NCI-H1436 (cell line): ENCODE measurements at regions not wholly inside any gene's neighbourhood (a gene's known extent, or its start where the extent isn't known, plus 50 kb on each side); places are given as distances from the start of the nearest gene placed in this dataset.

ENCODE experiments used
- DNase-seq: peaks from one replicate; lab custom pipeline; 2025; lab: John Stamatoyannopoulos, UW

GRCh38 chr6:8589941-8590729, 154.8 kb upstream of the SLC35B3 start:
- DNase-seq = peak; percentile 30

GRCh38 chr6:8588176-8588575, 152.8 kb upstream of the SLC35B3 start:
- DNase-seq = no peak

GRCh38 chr6:8583291-8583690, 147.9 kb upstream of the SLC35B3 start:
- DNase-seq = no peak

DNA sequence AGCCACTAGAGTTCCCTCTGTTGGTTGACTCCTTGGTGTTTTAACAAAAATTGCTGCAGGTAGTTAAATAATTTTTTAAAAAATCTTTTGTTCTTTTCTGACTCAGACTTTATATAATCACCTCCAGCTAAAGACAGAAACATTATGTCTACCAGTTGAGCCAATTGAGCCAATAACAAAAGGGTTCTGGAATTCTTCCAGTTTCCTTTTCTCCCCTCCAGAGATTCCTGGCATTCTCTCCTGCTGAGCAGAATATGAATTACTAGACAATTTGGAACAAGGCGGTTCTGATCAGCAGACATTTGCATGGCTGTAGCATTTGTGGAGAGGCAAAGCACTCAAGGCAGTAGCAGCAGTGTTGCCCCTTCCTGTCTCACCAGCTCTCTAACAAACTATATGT, 144.0 kb upstream of the SLC35B3 start:
- DNase-seq = no peak

DNA sequence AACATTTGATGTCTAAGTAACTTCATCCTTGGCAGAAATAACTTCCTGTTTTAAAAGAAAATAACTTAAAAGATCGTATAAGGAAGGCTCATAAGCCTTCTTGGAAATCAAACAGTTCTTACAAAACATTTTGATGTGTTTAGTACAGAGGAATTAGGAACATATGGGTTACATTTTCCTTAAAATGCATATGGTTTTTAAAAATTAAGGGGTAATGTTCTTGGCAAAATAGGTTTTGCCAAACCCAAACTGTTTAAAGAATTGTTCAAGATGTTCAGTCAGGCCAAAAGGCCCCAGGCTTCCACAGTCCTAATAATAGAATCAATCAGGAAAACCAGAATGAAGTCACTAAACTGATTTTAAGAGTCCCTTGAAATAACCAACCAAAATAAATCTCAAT, 142.7 kb upstream of the SLC35B3 start:
- DNase-seq = no peak

DNA sequence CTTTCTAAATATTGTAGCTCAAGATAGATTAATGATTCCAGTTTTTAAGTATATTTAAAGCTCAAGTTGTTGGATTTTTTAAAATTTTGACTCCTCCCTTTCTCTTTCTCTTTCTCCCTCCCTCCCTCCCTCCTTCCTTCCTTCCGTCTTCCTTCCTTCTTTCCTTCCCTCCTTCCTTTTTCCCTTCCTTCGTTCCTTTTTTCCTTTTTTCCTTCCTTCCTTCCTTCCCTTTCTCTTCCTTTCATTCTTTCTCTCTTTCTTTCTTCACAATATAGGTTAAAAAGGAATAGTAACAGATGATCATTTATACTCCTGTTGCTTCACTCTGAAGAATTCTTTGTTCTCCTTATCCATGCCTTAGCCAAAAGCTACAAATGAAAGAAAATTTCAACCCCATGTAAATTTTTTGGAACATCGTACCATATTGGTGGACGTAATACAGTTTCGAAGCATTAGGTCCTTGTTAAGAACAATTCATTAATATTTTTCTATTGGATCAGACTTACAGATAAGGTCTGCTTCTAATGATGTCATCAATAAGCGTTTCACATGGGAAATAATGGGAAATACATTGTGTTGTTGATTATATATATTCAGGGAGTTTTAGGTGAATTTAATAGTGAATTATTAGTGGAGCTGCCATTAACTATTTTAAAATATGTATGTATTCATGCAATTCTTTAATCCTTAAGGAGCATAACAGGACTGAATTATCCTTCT, 139.6 kb upstream of the SLC35B3 start:
- DNase-seq = no peak

- no peak for DNase-seq
These were observed 139.0 kb upstream of the SLC35B3 start for GRCh38 chr6:8574311-8574710.

- DNase-seq = no peak
These were observed 135.0 kb upstream of the SLC35B3 start for GRCh38 chr6:8570256-8570920.

- no peak for DNase-seq
These were observed 126.8 kb upstream of the SLC35B3 start for GRCh38 chr6:8562125-8562524.

DNA sequence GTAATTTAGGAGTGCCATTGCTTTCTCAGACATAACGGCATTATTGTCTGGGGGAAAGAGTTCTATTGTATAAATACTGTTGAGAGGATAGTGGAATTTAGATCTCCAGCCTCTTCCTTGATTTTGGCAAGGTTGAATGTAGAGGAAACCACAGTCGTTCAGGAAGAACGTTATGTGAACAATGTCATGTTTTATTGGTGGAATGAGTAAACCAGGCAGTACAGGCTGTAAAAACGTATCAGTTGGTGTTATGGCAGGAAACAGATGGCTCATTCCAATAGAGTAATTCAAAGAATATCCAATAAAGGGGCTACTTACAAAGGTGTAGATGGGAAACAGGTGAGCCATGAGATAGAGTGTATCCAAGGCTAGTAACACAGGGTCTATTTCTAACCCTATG, 123.6 kb upstream of the SLC35B3 start:
- no peak for DNase-seq

- DNase-seq = no peak
These were observed 121.8 kb upstream of the SLC35B3 start for GRCh38 chr6:8557014-8557748.

- no peak for DNase-seq
These were observed 121.1 kb upstream of the SLC35B3 start for GRCh38 chr6:8556370-8557013.

- no peak for DNase-seq
These were observed 116.6 kb upstream of the SLC35B3 start for GRCh38 chr6:8551993-8552392.

- no peak for DNase-seq
These were observed 116.0 kb upstream of the SLC35B3 start for GRCh38 chr6:8551386-8551785.

DNA sequence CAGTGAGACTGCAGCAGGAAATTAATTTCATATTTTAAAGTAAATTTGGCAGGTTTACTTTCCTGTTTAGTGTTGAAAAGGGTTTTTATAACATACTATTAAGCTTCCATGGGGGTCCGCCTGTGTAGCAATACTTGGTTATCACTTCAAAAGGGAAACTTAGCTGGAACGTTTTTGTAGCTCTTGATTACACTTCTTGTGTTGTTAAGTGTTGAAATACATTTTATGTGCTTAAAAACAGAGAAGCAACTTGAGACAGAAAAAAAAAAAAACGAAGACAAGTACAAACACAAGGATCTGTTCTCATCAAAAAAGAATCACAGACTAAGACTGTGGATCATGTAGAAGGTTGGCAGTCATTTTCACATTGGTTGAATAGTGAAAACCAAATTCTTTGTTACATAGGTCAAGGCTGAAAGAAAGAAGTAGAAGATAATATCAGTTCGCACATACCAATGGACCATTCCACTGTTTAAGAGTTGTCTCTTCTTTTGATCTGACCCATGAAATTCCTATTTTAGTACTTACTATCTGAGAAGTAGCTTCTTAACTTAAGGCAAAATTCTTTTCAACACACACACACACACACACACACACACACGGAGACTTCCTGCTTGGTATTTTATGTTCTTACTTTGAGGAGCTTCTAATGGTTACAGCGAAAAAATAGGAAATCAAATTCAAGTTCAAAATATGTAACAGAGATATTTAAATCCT, 113.9 kb upstream of the SLC35B3 start:
- no peak for DNase-seq

GRCh38 chr6:8546496-8546895, 111.2 kb upstream of the SLC35B3 start:
- DNase-seq = no peak

DNA sequence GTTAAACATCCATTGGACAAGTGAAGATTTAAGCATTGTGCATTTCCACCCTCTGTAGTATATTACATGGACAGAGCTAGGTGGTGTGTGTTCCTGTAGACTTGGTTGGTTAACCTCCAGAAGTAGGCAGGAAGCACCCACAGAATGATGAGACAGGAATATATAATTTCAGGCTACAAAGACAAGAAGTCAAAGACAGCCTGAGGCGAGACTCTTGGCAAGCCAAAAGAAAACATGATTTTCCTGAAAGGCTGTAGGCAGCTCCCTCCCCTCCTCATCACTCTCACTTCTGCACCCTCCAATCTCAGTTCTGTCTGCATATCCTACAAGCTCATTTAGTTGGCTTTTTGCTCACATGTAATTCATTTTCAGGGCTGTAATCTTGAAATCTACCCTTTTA, 110.0 kb upstream of the SLC35B3 start:
- no peak for DNase-seq

DNA sequence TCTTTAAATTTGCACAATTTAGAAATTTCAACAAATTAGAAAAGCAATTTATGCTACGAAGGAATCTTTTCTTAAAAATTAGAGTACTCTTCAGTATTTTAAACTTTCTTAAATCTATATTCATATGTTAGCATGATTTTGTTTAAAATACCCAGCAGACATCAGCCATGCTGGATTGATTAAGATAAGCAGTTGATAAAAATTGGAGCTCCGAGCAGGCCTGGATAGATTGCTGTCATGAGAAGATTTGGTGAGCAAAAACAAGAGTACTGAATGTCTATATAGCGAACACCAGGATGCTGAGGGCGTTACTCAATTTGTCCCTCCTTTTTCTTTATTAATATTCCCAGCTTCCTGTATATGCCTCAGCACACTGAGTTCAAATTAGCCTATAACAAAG, 108.4 kb upstream of the SLC35B3 start:
- DNase-seq = no peak

- no peak for DNase-seq
These were observed 104.1 kb upstream of the SLC35B3 start for GRCh38 chr6:8539453-8539852.

GRCh38 chr6:8536122-8536521, 100.8 kb upstream of the SLC35B3 start:
- no peak for DNase-seq

GRCh38 chr6:8535519-8535918, 100.2 kb upstream of the SLC35B3 start:
- DNase-seq = no peak
